ENCODE measurements at regions not wholly inside any gene's neighbourhood (a gene's known extent, or its start where the extent isn't known, plus 50 kb on each side); places are given as distances from the start of the nearest gene placed in this dataset.
A peak's percentile ranks its signal among the peaks of the same experiment; 100 is the strongest.

GRCh38 chr6:159604443-159604956 is 88.5 kb downstream of the SOD2 start:
- no peaks in the 10 kb centered on the region for H3K27me3 Mint-ChIP-seq (ENCODE audit: low read depth)
- H3K27ac Mint-ChIP-seq: no peak overlapping the region
- peaks cover 6% of the 10 kb centered on the region for H3K9me3 Mint-ChIP-seq
- H3K4me1 Mint-ChIP-seq: no peaks in the 10 kb centered on the region
- H3K4me3 Mint-ChIP-seq: no peak overlapping the region
- H3K36me3 Mint-ChIP-seq (ENCODE audit: low read depth): no peaks in the 10 kb centered on the region
- TF ChIP-seq CTCF (IDR thresholded peaks at IDR 0.05; ENCODE audit: unreplicated experiment in 3 of 3): no peak

GRCh38 chr6:159602431-159603041 is 90.5 kb downstream of the SOD2 start:
- no peaks in the 10 kb centered on the region for H3K27me3 Mint-ChIP-seq (ENCODE audit: low read depth)
- H3K9me3 Mint-ChIP-seq: peaks cover 6% of the 10 kb centered on the region
- no peaks in the 10 kb centered on the region for H3K36me3 Mint-ChIP-seq (ENCODE audit: low read depth)

GRCh38 chr6:159601211-159601610 is 91.8 kb downstream of the SOD2 start:
- Mint-ChIP-seq H3K27ac (no peak overlapping the region), H3K4me3 (no peak overlapping the region), H3K4me1 (no peaks in the 10 kb centered on the region), H3K36me3 (ENCODE audit: low read depth) (no peaks in the 10 kb centered on the region), H3K9me3 (peaks cover 6% of the 10 kb centered on the region), H3K27me3 (ENCODE audit: low read depth) (no peaks in the 10 kb centered on the region)
- TF ChIP-seq CTCF (IDR thresholded peaks at IDR 0.05; ENCODE audit: unreplicated experiment in 3 of 3): no peak

More at GRCh38 chr6:159602431-159603041, 90.5 kb downstream of the SOD2 start:
- H3K4me1 Mint-ChIP-seq: no peaks in the 10 kb centered on the region
- H3K4me3 Mint-ChIP-seq: no peak overlapping the region
- H3K27ac Mint-ChIP-seq: peak overlapping the region in 1 of 3 experiments; percentile 35
- TF ChIP-seq CTCF (IDR thresholded peaks at IDR 0.05; ENCODE audit: unreplicated experiment in 3 of 3): no peak

- no peak overlapping the region for H3K4me3 Mint-ChIP-seq
- no peaks in the 10 kb centered on the region for H3K27me3 Mint-ChIP-seq (ENCODE audit: low read depth)
- no peaks in the 10 kb centered on the region for H3K36me3 Mint-ChIP-seq (ENCODE audit: low read depth)
- H3K9me3 Mint-ChIP-seq: no peaks in the 10 kb centered on the region
- H3K4me1 Mint-ChIP-seq: peaks cover 6% of the 10 kb centered on the region
- H3K27ac Mint-ChIP-seq: no peak overlapping the region
- TF ChIP-seq CTCF (IDR thresholded peaks at IDR 0.05; ENCODE audit: unreplicated experiment in 3 of 3): no peak
Observed at GRCh38 chr6:159595173-159595572, 97.9 kb downstream of the SOD2 start.

GRCh38 chr6:159594750-159595117 is 98.3 kb downstream of the SOD2 start:
- H3K27ac Mint-ChIP-seq: peak overlapping the region in 1 of 3 experiments; percentile 68
- H3K9me3 Mint-ChIP-seq: no peaks in the 10 kb centered on the region
- no peak for TF ChIP-seq CTCF (IDR thresholded peaks at IDR 0.05; ENCODE audit: unreplicated experiment in 3 of 3)
- no peaks in the 10 kb centered on the region for H3K36me3 Mint-ChIP-seq (ENCODE audit: low read depth)
- H3K27me3 Mint-ChIP-seq (ENCODE audit: low read depth): no peaks in the 10 kb centered on the region
- H3K4me3 Mint-ChIP-seq: no peak overlapping the region
- peaks cover 6% of the 10 kb centered on the region for H3K4me1 Mint-ChIP-seq
